ENCODE measurements at regions not wholly inside any gene's neighbourhood (a gene's known extent, or its start where the extent isn't known, plus 50 kb on each side); places are given as distances from the start of the nearest gene placed in this dataset.

GRCh38 chr21:26683996-26684395 lies 110.9 kb upstream of the CYYR1 start:
- DNase-seq (ENCODE audit: low read depth) = no peak
- no peak overlapping the region for H3K4me3 ChIP-seq (ENCODE audit: control insufficient read depth, low read depth, low read length)
- no peak for TF ChIP-seq CTCF (conservative IDR thresholded peaks at IDR 0.05; ENCODE audit: control insufficient read depth, insufficient read depth, low read depth, low read length)

- TF ChIP-seq CTCF (conservative IDR thresholded peaks at IDR 0.05; ENCODE audit: control insufficient read depth, insufficient read depth, low read depth, low read length) = no peak
- no peak overlapping the region for H3K4me3 ChIP-seq (ENCODE audit: control insufficient read depth, low read depth, low read length)
- DNase-seq (ENCODE audit: low read depth) = no peak
These were observed 106.2 kb upstream of the CYYR1 start for GRCh38 chr21:26679284-26679683.

GRCh38 chr21:26674323-26674722 lies 101.2 kb upstream of the CYYR1 start:
- no peak for TF ChIP-seq CTCF (conservative IDR thresholded peaks at IDR 0.05; ENCODE audit: control insufficient read depth, insufficient read depth, low read depth, low read length)
- DNase-seq (ENCODE audit: low read depth) = no peak
- no peak overlapping the region for H3K4me3 ChIP-seq (ENCODE audit: control insufficient read depth, low read depth, low read length)

GRCh38 chr21:26669215-26669764 lies 96.2 kb upstream of the CYYR1 start:
- TF ChIP-seq CTCF (conservative IDR thresholded peaks at IDR 0.05; ENCODE audit: control insufficient read depth, insufficient read depth, low read depth, low read length) = no peak

GRCh38 chr21:26659757-26660156 lies 86.7 kb upstream of the CYYR1 start:
- no peak overlapping the region for H3K4me3 ChIP-seq (ENCODE audit: control insufficient read depth, low read depth, low read length)
- DNase-seq (ENCODE audit: low read depth) = no peak
- no peak for TF ChIP-seq CTCF (conservative IDR thresholded peaks at IDR 0.05; ENCODE audit: control insufficient read depth, insufficient read depth, low read depth, low read length)

More at GRCh38 chr21:26669215-26669764, 96.2 kb upstream of the CYYR1 start:
- no peak for DNase-seq (ENCODE audit: low read depth)
- no peak overlapping the region for H3K4me3 ChIP-seq (ENCODE audit: control insufficient read depth, low read depth, low read length)

- peak; percentile 1 for DNase-seq (ENCODE audit: low read depth)
- H3K4me3 ChIP-seq (ENCODE audit: control insufficient read depth, low read depth, low read length) = no peak overlapping the region
- no peak for TF ChIP-seq CTCF (conservative IDR thresholded peaks at IDR 0.05; ENCODE audit: control insufficient read depth, insufficient read depth, low read depth, low read length)
These were observed 86.1 kb upstream of the CYYR1 start for GRCh38 chr21:26659182-26659581.

- no peak for DNase-seq (ENCODE audit: low read depth)
- no peak for TF ChIP-seq CTCF (conservative IDR thresholded peaks at IDR 0.05; ENCODE audit: control insufficient read depth, insufficient read depth, low read depth, low read length)
- H3K4me3 ChIP-seq (ENCODE audit: control insufficient read depth, low read depth, low read length) = no peak overlapping the region
These were observed 82.4 kb upstream of the CYYR1 start for GRCh38 chr21:26655460-26655859.

All from fibroblast of mammary gland (primary cell).